ENCODE measurements at regions not wholly inside any gene's neighbourhood (a gene's known extent, or its start where the extent isn't known, plus 50 kb on each side); places are given as distances from the start of the nearest gene placed in this dataset.

- ATAC-seq, result no peak
- Mint-ChIP-seq H3K9me3 (peaks cover 0 to 11% (median 1%) of the 10 kb centered on the region in 11 donors), H3K27me3 (no peaks in the 10 kb centered on the region), H3K4me1 (no peaks in the 10 kb centered on the region), H3K27ac (no peak overlapping the region), H3K4me3 (no peak overlapping the region), H3K36me3 (no peaks in the 10 kb centered on the region)
- no peaks in the 10 kb centered on the region for H3K4me1 ChIP-seq (ENCODE audit: control insufficient read depth in 2 of 2, insufficient read depth in 2 of 2, low read length in 2 of 2)
- intact Hi-C loops (cut with micrococcal nuclease), result no loop called here
- H3K9me3 ChIP-seq (ENCODE audit: control insufficient read depth in 2 of 3, low read length in 3 of 3), result no peaks in the 10 kb centered on the region
- H3K36me3 ChIP-seq (ENCODE audit: control insufficient read depth in 2 of 3, insufficient read depth in 3 of 3, low read length in 3 of 3), result no peaks in the 10 kb centered on the region
- POLR2A ChIA-PET, result no interaction called here
- no peak overlapping the region for H3K27ac ChIP-seq (ENCODE audit: low read depth, low read length)
- no peaks in the 10 kb centered on the region for H3K27me3 ChIP-seq (ENCODE audit: control insufficient read depth in 2 of 2, insufficient read depth in 2 of 2, low read length in 2 of 2)
- no peak for DNase-seq
- CTCF ChIA-PET, result no interaction called here
- H3K4me3 ChIP-seq (ENCODE audit: low read length), result no peak overlapping the region
Observed at GRCh38 chrX:96311366-96311765, 373.3 kb upstream of the DIAPH2 start.

GRCh38 chrX:96314985-96315384, 369.7 kb upstream of the DIAPH2 start:
- Histone ChIP-seq H3K27me3 (ENCODE audit: control insufficient read depth in 2 of 2, insufficient read depth in 2 of 2, low read length in 2 of 2) (no peaks in the 10 kb centered on the region), H3K9me3 (ENCODE audit: control insufficient read depth in 2 of 3, low read length in 3 of 3) (no peaks in the 10 kb centered on the region), H3K27ac (ENCODE audit: low read depth, low read length) (no peak overlapping the region), H3K36me3 (ENCODE audit: control insufficient read depth in 2 of 3, insufficient read depth in 3 of 3, low read length in 3 of 3) (no peaks in the 10 kb centered on the region), H3K4me1 (ENCODE audit: control insufficient read depth in 2 of 2, insufficient read depth in 2 of 2, low read length in 2 of 2) (no peaks in the 10 kb centered on the region), H3K4me3 (ENCODE audit: low read length) (no peak overlapping the region)
- Mint-ChIP-seq H3K4me3 (no peak overlapping the region), H3K9me3 (peaks cover 0 to 8% (median under 1%) of the 10 kb centered on the region in 11 donors), H3K27ac (no peak overlapping the region), H3K27me3 (no peaks in the 10 kb centered on the region), H3K36me3 (no peaks in the 10 kb centered on the region), H3K4me1 (no peaks in the 10 kb centered on the region)
- ATAC-seq (no peak), DNase-seq (no peak)
- ChIA-PET CTCF (no interaction called here), POLR2A (no interaction called here)
- intact Hi-C loops (cut with micrococcal nuclease), result no loop called here

- DNase-seq (no peak), ATAC-seq (no peak)
- Mint-ChIP-seq H3K27me3 (peaks cover 0 to 4% (median 0%) of the 10 kb centered on the region in 5 donors), H3K27ac (no peak overlapping the region), H3K4me1 (no peaks in the 10 kb centered on the region), H3K4me3 (no peak overlapping the region), H3K36me3 (no peaks in the 10 kb centered on the region), H3K9me3 (peaks cover 0 to 5% (median 0%) of the 10 kb centered on the region in 11 donors)
- no peaks in the 10 kb centered on the region for H3K4me1 ChIP-seq (ENCODE audit: control insufficient read depth in 2 of 2, insufficient read depth in 2 of 2, low read length in 2 of 2)
- ChIA-PET POLR2A (no interaction called here), CTCF (no interaction called here)
- no peak overlapping the region for H3K4me3 ChIP-seq (ENCODE audit: low read length)
- H3K36me3 ChIP-seq (ENCODE audit: control insufficient read depth in 2 of 3, insufficient read depth in 3 of 3, low read length in 3 of 3), result no peaks in the 10 kb centered on the region
- no peaks in the 10 kb centered on the region for H3K27me3 ChIP-seq (ENCODE audit: control insufficient read depth in 2 of 2, insufficient read depth in 2 of 2, low read length in 2 of 2)
- no peak overlapping the region for H3K27ac ChIP-seq (ENCODE audit: low read depth, low read length)
- intact Hi-C loops (cut with micrococcal nuclease), result no loop called here
- no peaks in the 10 kb centered on the region for H3K9me3 ChIP-seq (ENCODE audit: control insufficient read depth in 2 of 3, low read length in 3 of 3)
Observed at GRCh38 chrX:96361844-96362243, 322.8 kb upstream of the DIAPH2 start.

- Histone ChIP-seq H3K4me3 (ENCODE audit: low read length) (no peak overlapping the region), H3K36me3 (ENCODE audit: control insufficient read depth in 2 of 3, insufficient read depth in 3 of 3, low read length in 3 of 3) (no peaks in the 10 kb centered on the region), H3K27ac (ENCODE audit: low read depth, low read length) (no peak overlapping the region), H3K4me1 (ENCODE audit: control insufficient read depth in 2 of 2, insufficient read depth in 2 of 2, low read length in 2 of 2) (no peaks in the 10 kb centered on the region), H3K27me3 (ENCODE audit: control insufficient read depth in 2 of 2, insufficient read depth in 2 of 2, low read length in 2 of 2) (no peaks in the 10 kb centered on the region), H3K9me3 (ENCODE audit: control insufficient read depth in 2 of 3, low read length in 3 of 3) (no peaks in the 10 kb centered on the region)
- H3K4me3 Mint-ChIP-seq, result no peak overlapping the region
- no peaks in the 10 kb centered on the region for H3K9me3 Mint-ChIP-seq
- no peaks in the 10 kb centered on the region for H3K36me3 Mint-ChIP-seq
- ChIA-PET CTCF (no interaction called here), POLR2A (no interaction called here)
- intact Hi-C loops (cut with micrococcal nuclease), result loop anchor here in 1 of 2 donors (10.0 kb wide), 1 partner anchor 1312 kb away; no protein-coding TSS in a partner anchor
- H3K27ac Mint-ChIP-seq, result no peak overlapping the region
- no peak for DNase-seq
- no peak for ATAC-seq
- no peaks in the 10 kb centered on the region for H3K27me3 Mint-ChIP-seq
- no peaks in the 10 kb centered on the region for H3K4me1 Mint-ChIP-seq
Observed at GRCh38 chrX:96372313-96373046, 312.2 kb upstream of the DIAPH2 start.

GRCh38 chrX:96373047-96373355, 311.6 kb upstream of the DIAPH2 start:
- Mint-ChIP-seq H3K36me3 (no peaks in the 10 kb centered on the region), H3K27me3 (no peaks in the 10 kb centered on the region), H3K9me3 (no peaks in the 10 kb centered on the region), H3K27ac (no peak overlapping the region), H3K4me3 (no peak overlapping the region), H3K4me1 (no peaks in the 10 kb centered on the region)
- DNase-seq, result no peak
- H3K9me3 ChIP-seq (ENCODE audit: control insufficient read depth in 2 of 3, low read length in 3 of 3), result no peaks in the 10 kb centered on the region
- H3K4me1 ChIP-seq (ENCODE audit: control insufficient read depth in 2 of 2, insufficient read depth in 2 of 2, low read length in 2 of 2), result no peaks in the 10 kb centered on the region
- POLR2A ChIA-PET, result no interaction called here
- intact Hi-C loops (cut with micrococcal nuclease), result loop anchor here in 1 of 2 donors (10.0 kb wide), 1 partner anchor 1312 kb away; no protein-coding TSS in a partner anchor
- ATAC-seq, result no peak
- no peaks in the 10 kb centered on the region for H3K27me3 ChIP-seq (ENCODE audit: control insufficient read depth in 2 of 2, insufficient read depth in 2 of 2, low read length in 2 of 2)
- H3K27ac ChIP-seq (ENCODE audit: low read depth, low read length), result no peak overlapping the region
- no peak overlapping the region for H3K4me3 ChIP-seq (ENCODE audit: low read length)
- H3K36me3 ChIP-seq (ENCODE audit: control insufficient read depth in 2 of 3, insufficient read depth in 3 of 3, low read length in 3 of 3), result no peaks in the 10 kb centered on the region
- CTCF ChIA-PET, result no interaction called here

- H3K4me3 Mint-ChIP-seq, result no peak overlapping the region
- ChIA-PET POLR2A (no interaction called here), CTCF (no interaction called here)
- H3K36me3 Mint-ChIP-seq, result no peaks in the 10 kb centered on the region
- no peaks in the 10 kb centered on the region for H3K4me1 ChIP-seq (ENCODE audit: control insufficient read depth in 2 of 2, insufficient read depth in 2 of 2, low read length in 2 of 2)
- no peaks in the 10 kb centered on the region for H3K9me3 ChIP-seq (ENCODE audit: control insufficient read depth in 2 of 3, low read length in 3 of 3)
- no peaks in the 10 kb centered on the region for H3K9me3 Mint-ChIP-seq
- no peaks in the 10 kb centered on the region for H3K27me3 ChIP-seq (ENCODE audit: control insufficient read depth in 2 of 2, insufficient read depth in 2 of 2, low read length in 2 of 2)
- H3K27me3 Mint-ChIP-seq, result no peaks in the 10 kb centered on the region
- ATAC-seq (no peak), DNase-seq (no peak)
- intact Hi-C loops (cut with micrococcal nuclease), result loop anchor here in 1 of 2 donors (10.0 kb wide), 1 partner anchor 1309 kb away; no protein-coding TSS in a partner anchor
- H3K36me3 ChIP-seq (ENCODE audit: control insufficient read depth in 2 of 3, insufficient read depth in 3 of 3, low read length in 3 of 3), result no peaks in the 10 kb centered on the region
- no peak overlapping the region for H3K27ac ChIP-seq (ENCODE audit: low read depth, low read length)
- no peak overlapping the region for H3K27ac Mint-ChIP-seq
- no peak overlapping the region for H3K4me3 ChIP-seq (ENCODE audit: low read length)
- no peaks in the 10 kb centered on the region for H3K4me1 Mint-ChIP-seq
Observed at GRCh38 chrX:96376266-96376665, 308.4 kb upstream of the DIAPH2 start.

GRCh38 chrX:96379951-96380350, 304.7 kb upstream of the DIAPH2 start:
- Histone ChIP-seq H3K27me3 (ENCODE audit: control insufficient read depth in 2 of 2, insufficient read depth in 2 of 2, low read length in 2 of 2) (no peaks in the 10 kb centered on the region), H3K4me3 (ENCODE audit: low read length) (no peak overlapping the region), H3K27ac (ENCODE audit: low read depth, low read length) (no peak overlapping the region), H3K9me3 (ENCODE audit: control insufficient read depth in 2 of 3, low read length in 3 of 3) (no peaks in the 10 kb centered on the region), H3K4me1 (ENCODE audit: control insufficient read depth in 2 of 2, insufficient read depth in 2 of 2, low read length in 2 of 2) (no peaks in the 10 kb centered on the region), H3K36me3 (ENCODE audit: control insufficient read depth in 2 of 3, insufficient read depth in 3 of 3, low read length in 3 of 3) (no peaks in the 10 kb centered on the region)
- ATAC-seq (no peak), DNase-seq (no peak)
- no peaks in the 10 kb centered on the region for H3K4me1 Mint-ChIP-seq
- no peak overlapping the region for H3K27ac Mint-ChIP-seq
- H3K4me3 Mint-ChIP-seq, result no peak overlapping the region
- H3K9me3 Mint-ChIP-seq, result no peaks in the 10 kb centered on the region
- intact Hi-C loops (cut with micrococcal nuclease), result loop anchor here in 1 of 2 donors (10.0 kb wide), 1 partner anchor 1305 kb away; no protein-coding TSS in a partner anchor
- H3K36me3 Mint-ChIP-seq, result no peaks in the 10 kb centered on the region
- CTCF ChIA-PET, result no interaction called here
- POLR2A ChIA-PET, result no interaction called here
- no peaks in the 10 kb centered on the region for H3K27me3 Mint-ChIP-seq

Measured in naive thymus-derived CD4-positive, alpha-beta T cell (primary cell).